ENCODE measurements at regions not wholly inside any gene's neighbourhood (a gene's known extent, or its start where the extent isn't known, plus 50 kb on each side); places are given as distances from the start of the nearest gene placed in this dataset.
"Not testable (repeated sequence)": the region's sequence is repeated elsewhere in the genome, so short reads cannot be mapped to it uniquely, and the experiment has no call there.

DNA sequence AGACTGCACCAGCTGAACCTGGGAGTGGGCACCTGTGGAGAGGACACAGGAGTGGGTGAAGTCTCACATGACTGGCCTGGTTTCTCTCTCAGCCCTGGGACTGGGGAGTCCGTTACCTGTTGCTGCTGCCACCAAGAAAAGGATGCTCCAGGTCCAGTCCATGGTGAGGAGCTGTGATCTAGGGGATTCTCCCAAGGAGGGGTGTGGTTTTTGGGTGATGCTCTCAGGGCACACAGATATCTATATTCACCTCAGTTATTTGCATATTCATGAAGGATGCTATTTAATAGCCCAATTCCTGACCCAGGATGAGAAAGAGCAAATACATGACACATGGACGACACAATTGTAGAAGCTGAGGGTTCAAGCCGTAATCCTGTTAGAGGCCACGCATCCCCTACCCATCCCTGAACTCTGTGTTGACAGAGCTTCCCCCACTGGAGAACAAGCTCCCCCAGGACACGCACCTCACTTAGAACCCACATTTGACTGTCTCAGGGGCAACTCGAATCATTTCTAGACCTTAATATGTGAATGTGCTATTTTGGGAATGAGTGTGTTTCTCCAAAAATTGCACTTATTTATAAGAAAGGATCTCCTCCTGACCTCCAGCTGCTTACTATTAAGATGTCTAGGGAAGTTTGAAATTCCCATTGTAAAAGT is 658.9 kb downstream of the TMEM121 start:
- DNase-seq, result not testable (repeated sequence)

DNA sequence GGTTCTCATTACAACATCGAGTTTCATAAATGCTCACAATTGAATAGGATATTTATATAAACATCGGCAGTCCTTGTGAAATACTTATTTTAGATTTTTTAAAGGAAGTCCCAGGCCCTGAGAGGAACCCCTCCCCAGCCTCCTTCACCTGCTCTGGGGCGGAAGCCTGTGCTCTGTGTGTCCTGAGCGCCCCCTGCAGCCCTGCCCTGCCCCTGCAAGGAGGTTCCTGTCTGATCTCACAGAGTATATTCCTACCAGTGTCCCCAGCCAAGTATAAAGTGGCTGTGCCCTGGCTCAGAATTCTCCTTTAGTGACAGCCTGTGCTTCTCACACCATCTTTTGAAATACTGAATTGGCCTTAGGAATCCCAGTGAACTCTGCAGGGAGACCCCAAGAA is 659.5 kb downstream of the TMEM121 start:
- peak; percentile 72 for DNase-seq

DNA sequence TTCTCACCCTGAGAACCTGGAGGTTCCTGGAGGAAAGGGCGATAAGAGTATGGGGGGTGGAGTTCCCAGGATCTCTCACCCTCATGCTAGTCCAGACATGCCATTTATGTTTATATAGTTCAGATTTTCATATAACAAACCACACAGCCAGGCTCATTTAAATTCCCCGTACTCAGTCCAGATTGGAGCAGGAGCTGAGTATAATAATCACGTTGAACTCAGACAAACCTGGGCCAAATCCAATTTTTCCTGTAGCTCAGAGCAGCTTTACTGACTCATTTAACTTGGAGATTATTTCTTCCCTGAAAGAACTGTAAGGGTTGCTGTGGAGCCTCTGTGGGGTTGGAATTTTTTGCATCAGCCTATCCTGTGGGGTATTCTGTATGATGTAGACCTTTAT is 660.8 kb downstream of the TMEM121 start:
- no peak for DNase-seq

DNA sequence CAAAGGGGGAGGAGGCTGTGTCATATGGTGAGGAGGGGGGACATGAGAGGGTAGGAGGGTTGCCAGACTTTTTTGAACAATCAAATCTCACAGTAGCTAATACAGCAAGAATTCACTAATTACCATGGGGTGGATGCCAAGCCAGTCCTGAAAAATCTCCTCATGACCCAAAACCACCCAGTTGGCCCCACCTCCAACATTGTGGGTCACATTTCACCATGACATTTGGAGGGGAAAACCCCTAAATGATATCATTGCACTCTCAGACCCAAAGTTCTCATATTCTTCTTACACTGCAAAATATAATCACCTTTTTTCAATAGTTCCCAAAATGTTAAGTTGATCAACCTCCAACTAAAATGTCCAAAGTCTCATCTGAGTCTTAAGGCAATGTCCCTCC is 666.3 kb downstream of the TMEM121 start:
- DNase-seq, result not testable (repeated sequence)

DNA sequence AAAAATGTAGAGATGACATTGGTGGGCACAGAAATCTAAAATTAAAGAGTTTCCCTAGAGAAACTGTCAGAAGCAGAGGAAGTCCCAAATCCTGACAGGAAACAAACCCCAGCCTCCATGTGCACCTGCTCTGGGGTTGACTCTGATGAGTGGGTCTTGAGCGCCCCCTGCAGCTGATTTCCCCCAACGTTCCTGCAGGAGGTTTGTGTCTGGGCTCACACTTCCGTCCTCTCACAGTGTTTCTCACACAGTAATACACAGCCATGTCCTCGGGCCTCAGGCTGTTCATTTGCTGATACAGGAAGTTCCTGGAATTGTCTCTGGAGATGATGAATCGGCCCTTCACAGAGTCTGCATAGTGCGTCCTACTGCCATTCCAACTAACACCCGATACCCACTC is 670.1 kb downstream of the TMEM121 start:
- DNase-seq, result peak; percentile 73

DNA sequence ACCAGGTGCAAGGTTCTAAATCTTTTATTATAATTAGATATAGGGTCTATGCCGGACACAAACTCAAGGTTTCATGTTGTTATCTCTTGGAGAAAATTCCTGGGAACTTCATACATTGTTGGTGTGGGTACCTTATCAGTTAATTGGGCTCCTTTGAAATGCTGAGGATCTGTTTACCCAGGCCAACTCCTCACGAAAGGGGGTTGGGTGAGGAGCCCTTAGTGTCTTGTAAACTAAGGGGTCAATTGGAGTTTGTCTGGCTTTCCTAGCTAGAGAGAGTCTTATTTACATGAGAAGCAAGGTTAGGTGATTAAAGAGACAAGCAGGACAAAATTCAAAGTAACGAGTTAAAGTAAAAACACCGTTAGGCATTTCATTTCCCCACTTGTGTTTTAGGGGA is 670.9 kb downstream of the TMEM121 start:
- DNase-seq, result not testable (repeated sequence)

DNA sequence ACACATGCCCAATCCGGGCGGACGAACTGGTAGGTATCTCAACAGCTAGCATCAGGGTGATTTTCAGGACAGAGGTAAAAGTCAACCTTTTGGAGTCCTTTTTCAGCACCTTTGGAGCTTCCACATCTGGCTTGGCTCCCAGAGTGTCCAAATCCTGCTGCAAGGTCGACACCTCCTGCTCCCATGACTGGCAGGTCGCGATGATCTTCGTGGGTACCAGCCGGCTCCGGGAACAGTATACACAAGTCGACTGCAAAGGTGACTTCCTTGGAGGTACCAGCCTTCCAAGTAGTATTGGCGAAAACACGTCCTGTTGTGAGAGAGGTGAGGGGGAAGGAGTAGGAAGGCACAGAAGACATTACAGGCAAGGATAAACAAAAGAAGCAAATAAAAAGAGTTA is 672.7 kb downstream of the TMEM121 start:
- no peak for DNase-seq

DNA sequence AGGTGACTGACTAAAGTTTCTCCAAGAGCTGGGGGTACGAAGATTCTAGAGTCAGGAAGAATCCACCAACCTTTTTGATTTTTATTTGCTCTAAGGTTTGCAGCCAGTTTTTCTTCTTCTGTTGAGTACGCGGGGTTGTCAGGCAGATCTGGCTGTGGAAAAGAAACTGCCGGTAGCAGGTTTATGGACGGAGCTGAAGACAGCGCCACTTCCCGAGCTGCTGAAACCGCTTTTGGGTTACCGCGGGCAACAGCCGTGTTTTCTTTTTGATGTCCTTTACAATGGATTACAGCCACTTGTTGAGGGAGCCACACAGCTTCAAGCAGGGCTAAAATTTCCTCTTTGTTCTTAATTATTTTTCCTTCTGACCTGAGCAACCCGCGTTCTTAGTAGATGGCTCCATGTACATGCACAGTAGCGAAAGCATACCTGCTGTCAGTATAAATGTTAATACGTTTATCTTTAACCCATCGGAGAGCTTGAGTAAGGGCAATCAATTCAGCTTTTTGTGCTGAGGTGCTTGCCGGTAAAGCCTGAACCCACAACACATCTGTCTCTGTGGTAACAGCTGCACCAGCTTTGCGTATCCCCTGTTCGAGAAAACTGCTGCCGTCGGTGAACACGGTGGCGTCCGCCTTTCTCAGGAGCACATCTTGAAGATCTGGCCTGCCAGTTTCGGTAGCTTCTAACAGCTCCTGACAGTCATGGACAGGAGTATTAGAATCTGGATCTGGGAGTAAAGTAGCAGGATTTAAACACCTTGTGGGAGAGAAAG is 674.3 kb downstream of the TMEM121 start:
- no peak for DNase-seq

DNA sequence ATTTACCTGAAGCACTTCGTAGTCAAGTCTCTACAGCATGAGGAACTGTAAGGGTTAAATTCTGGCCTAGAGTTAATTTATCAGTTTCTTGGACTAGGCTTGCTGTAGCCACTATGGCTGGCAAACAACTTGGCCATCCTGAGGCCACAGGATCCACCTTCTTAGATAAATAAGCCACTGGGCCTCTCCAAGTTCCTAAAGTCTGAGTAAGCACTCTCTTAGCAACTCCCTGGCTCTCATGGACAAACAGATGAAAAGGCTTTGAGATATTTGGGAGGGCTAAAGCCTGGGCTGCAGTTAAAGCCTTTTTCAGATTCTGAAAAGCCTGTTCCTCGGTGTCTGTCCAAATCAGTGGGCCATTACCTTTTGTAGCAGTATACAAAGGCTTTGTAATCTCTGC is 675.0 kb downstream of the TMEM121 start:
- no peak for DNase-seq

DNA sequence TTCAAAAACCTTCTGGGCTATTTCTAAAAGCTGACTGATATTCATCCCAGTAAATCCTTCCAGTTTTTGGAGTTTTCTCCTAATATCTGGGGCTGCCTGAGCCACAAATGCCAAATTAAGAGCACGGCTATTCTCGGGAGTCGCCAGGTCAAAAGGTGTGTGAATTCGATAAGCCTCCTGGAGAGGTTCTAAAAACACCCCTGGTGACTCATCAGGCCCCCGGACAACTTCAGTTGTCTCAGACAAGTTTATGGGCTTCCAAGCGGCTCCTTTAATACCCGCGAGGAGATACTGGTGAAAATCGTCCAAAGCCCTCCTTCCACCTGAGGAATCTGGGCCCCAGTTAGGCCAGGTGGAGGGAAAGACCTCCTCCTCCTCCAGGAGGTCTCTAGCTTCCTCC is 677.1 kb downstream of the TMEM121 start:
- DNase-seq, result no peak

DNA sequence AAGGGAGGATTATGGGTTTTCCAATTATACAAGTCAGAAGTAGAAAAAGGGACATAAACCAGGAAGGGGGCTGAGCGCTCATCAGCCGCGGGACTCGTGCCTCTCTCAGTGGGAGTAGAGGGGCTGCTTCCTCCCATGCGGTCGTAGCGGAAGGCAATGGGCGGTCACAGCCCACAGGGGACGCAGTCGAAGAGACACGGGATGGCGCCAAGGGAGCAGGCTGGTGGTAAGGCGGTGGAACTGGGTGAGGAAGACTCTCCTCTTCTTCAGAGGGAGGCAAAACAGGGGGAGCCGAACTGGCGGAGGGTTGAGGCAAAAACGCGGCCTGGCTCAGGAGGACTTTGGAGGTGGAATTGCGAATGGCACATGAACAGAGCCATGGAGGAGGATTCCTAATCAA is 677.7 kb downstream of the TMEM121 start:
- DNase-seq, result no peak

DNA sequence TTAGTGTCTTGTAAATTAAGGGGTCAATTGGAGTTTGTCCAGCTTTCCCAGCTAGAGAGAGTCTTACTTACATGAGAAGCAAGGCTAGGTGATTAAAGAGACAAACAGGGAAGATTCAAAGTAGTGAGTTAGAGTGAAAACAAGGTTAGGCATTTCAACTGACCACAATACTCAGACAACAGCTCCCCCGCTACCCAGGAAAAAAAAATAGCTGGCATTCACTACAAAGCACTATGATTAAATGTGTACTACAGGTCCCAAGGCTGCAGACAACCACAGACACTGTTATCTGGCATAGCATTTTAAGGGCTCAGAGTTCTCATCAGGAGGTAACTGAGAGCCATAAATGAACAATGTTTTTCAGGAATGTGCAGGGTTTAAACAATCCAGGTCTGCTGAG is 680.9 kb downstream of the TMEM121 start:
- DNase-seq, result no peak

DNA sequence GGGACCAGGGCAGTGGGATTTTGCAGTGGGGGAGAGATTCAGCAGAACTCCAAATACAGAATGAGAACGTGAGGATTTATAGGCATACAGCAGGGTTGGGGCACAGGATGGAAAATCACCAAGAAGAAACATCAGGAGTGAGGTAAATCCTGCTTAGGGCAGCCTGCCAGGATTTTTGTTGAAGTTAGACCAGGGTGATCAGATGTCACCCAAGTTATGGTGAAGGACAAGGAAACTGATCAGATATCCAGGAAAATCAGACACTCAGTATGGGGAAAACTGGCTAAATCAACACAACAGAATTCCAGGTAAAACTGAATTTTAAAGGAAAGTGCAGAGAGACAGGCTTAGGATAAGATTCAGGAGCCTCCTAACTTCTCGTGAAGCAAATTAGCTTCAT is 682.4 kb downstream of the TMEM121 start:
- DNase-seq, result no peak

DNA sequence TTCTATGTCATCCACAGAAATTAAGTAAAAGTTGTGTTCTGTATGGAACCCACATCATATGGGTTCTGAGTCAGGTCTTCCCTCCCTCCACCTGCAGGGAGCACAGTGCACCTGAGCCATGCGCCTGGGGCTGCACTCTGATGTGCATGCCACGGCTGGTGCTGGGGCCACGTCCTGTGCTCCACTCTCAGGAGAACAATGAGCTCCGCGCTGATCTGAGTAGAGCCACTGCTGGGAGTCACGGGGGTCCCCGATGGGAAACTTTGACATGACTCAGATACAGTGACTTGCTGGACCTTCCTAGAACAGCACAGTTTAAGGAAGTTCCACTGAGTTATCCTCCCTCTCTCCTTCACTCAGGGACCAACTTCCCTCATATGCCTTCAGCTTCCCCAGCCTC is 683.4 kb downstream of the TMEM121 start:
- DNase-seq, result peak; percentile 49

DNA sequence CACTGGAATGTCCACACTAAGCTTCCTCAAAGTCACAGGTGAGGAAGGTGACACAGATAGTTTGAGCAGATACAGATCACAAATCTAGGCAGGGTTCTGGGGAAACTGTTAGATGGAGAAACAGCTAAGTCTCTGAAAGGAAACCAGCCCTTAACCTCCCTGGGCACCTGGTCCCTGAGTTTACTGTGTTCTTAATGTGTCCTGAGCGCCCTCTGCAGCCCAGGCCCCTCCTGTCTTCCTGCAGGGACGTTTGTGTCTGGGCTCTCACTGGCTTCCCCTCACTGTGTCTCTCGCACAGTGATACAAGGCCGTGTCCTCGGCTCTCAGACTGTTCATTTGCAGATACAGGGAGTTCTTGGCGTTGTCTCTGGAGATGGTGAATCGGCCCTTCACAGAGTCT is 684.3 kb downstream of the TMEM121 start:
- no peak for DNase-seq

DNA sequence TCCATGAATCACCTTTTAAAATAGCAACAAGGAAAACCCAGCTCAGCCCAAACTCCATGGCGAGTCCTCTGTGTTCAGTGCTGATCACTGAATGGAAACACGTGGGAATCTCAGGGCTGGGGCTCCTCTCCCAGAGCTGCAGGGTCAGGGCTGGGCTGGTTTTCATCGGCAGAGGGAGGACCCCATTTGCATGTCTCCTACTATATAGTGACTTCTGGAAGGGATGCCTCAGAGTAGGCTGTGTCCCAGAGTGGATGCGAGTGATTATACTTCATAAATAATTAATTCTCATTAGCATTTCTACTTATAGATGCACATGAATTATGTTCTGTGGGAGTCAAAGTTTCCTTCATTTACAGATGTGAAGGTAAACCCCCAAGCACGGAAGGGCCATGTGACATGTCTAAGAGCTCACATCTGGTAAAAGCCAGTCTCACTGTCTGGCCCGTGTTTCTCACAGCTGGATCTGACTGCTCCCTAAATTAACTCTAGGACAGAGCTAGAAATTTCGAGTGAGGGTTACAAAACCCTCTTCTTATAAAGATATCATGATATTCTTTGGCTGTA is 685.0 kb downstream of the TMEM121 start:
- no peak for DNase-seq

DNA sequence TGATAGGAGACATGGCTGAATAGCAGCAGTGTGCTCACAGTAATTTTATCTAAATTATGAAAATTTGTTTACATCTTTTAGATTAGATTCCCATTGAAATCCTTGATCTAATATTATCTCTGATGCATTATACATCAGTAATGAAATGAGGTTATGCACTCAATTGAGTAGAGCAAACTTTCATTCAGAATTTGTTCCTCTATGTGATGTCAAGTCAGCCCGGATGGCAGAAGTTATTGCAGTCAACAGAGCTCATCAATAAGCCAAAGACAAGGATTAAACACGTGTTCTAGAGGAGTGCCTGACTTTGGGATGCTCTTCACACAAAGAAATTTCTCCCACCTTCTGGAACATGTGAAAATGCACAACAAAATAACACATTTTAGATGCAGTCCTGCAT is 688.8 kb downstream of the TMEM121 start:
- DNase-seq, result no peak

DNA sequence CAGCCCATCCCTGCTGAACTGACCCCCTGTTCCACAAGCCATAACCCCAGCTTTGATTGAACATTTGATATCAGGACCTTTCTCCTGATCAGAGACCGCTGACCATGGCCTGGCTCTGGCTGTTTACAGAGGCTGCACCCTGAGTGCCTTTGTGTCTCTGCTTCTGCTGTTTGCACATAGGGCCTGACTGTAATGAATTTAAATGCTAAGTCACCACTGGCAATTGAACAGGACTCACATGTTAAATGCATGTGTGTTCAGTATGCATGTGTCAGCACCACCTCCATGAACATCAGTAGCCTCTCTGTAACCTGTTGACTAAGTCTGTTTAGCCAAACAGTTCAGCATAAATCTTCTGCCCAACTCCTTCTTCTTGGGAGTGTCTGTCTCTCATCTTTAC is 690.3 kb downstream of the TMEM121 start:
- no peak for DNase-seq

DNA sequence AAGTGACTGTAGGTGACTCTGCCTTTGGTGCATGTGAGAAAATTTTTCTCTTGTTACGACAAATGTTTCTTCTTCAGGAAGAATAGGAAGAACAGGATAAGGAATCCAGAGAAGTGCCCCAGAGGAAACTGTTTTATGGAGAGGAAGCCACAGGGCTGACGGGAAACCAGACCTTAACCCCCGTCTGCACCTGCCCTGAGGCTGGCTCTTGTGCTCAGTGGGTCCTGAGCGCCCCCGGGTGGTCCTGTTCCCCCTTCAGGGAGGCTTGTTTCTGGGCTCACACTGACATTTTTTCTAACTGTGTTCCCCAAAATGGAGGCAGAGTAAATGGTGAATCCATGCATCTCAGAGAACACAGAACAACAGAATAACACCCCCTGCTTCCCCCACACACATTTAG is 691.8 kb downstream of the TMEM121 start:
- no peak for DNase-seq

DNA sequence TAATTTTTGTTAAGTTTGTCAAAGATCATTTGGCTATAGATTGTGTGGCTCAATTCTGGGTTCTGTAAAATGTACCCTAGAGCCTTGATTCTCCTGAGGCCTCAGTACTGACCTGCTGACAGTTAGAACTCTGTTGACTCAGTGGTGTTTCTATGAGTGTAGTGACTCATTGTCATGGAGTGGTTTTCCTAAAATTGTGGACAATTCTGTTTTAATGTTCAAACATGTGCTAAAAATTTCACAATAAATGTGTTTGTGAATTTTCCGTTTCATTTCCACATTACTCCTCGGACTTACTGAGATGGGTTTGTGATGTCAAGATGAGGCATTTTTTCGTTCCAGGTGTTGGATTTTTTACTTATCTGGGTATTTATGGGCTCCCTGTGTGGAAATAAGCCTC is 695.9 kb downstream of the TMEM121 start:
- no peak for DNase-seq

DNA sequence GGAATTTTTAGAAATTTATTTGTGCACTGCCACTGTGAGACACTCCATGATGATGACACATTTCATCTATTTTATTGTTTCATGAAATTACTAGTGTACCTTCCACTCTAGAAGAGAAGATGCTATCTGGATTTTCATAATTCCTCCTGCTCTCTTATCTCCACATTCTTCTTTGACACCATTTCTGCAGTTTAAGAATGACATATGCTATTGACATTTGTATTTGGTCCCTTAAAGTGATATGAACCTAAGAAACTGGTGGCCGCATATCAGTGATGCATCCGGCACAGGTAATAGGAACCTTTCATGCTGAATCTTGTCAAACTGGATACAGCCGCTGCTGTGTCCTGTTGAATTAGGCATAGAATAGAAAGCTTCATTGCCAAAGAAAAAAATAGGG is 696.3 kb downstream of the TMEM121 start:
- DNase-seq, result no peak

DNA sequence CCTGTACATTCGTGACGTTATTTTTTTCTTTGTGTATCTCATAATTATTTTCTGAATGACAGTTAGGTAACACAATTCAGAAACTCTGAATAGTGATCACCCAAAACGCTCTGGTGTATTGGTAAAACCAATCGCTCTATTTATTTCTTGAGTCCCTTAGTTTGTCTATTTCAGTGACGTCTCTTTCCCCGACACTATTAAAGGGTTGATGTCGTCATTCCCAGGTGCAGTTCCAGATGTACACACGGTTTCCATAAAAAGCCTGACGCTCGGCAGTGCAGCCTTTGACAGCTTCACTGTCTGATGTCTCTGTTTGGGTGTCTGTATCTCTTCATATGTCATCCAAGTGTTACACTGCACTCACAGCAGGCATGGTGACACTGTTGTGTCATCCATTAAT is 701.4 kb downstream of the TMEM121 start:
- no peak for DNase-seq

DNA sequence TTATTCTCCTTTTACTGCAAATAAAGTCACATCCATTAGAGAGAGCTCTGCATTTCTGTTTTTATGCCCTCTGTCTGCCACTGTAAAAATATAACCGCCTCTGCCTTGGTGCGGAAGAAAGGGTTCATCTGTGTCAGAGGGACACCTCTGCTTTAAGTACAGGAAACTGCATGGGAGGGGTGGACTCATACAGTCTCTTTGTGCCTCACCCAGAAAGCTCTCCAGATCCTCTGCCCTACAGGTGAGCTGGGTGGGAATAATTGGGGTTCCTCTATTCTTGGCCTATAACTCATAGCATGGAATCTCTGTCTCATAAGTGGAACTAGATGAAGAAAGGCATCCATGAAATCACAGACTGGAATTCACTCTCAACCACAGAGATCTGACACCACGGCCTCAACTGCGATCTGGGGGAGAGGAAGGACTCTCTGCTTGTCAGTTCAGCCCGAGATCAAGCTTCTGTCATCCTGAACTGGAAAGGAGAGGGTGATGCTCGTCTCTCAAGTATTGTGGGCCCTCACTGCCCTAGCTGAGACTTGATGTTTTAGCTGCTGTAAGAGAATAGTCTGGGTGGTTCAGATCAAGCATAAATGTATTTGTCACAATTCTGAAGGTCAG is 702.3 kb downstream of the TMEM121 start:
- DNase-seq, result peak; percentile 39

DNA sequence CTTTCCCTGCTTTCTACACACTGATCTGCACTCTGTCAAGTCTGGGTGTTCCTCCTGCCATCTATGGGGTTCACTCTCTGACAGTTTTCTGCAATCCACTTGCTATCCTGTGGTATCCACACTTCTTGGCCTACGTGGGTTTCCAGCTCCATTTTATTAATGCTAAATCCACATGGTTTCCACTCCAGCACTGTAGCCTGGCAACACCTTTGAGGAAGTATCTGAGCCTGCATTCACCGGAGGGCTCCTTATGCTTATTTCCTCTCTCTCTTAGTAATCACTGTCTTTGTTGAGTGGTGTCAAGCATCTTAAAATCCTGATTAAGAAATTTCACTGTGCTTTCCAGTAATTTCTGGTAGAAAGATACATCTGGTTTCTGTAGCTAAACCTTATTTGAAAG is 703.7 kb downstream of the TMEM121 start:
- no peak for DNase-seq

Measured in activated CD8-positive, alpha-beta memory T cell treated with anti-CD3 and anti-CD28 coated beads, Interleukin-2, amount 50 U/mL, for 4 hours (primary cell).